ENCODE measurements at regions not wholly inside any gene's neighbourhood (a gene's known extent, or its start where the extent isn't known, plus 50 kb on each side); places are given as distances from the start of the nearest gene placed in this dataset.

- H3K4me1 ChIP-seq, result peaks cover 0 to 29% (median 3%) of the 10 kb centered on the region in 9 donors
- no peaks in the 10 kb centered on the region for H3K36me3 ChIP-seq
- ATAC-seq (peak in 3 of 8 donors; percentile 29 to 45 (median 38)), DNase-seq (no peak)
- peak overlapping the region in 3 of 10 donors; percentile 2 to 20 (median 17) for H3K27ac ChIP-seq
- 21 to 26% methylated on average over 2 of the region's 2 CpGs for WGBS, 2 donors
- peaks cover 0 to 8% (median 0%) of the 10 kb centered on the region in 11 donors for H3K9me3 ChIP-seq
- H3K27me3 ChIP-seq, result no peaks in the 10 kb centered on the region
- H3K4me3 ChIP-seq, result no peak overlapping the region
- intact Hi-C loops (cut with DNase I), result loop anchor here in 1 of 10 donors (2.0 to 10.0 kb wide), 2 partner anchors 22 to 276 kb away; no protein-coding TSS in a partner anchor
- TF ChIP-seq CTCF (IDR thresholded peaks at IDR 0.05), result no peak
Observed at GRCh38 chr4:178028481-178028880, 586.2 kb upstream of the AGA start.

- Histone ChIP-seq H3K4me3 (no peak overlapping the region), H3K27ac (no peak overlapping the region), H3K9me3 (peaks cover 0 to 11% (median 0%) of the 10 kb centered on the region in 11 donors), H3K27me3 (no peaks in the 10 kb centered on the region), H3K4me1 (no peaks in the 10 kb centered on the region), H3K36me3 (no peaks in the 10 kb centered on the region)
- no peak for TF ChIP-seq CTCF (IDR thresholded peaks at IDR 0.05)
- intact Hi-C loops (cut with DNase I), result no loop called here
- 73 to 80% methylated on average over 15 of the region's 15 CpGs for WGBS, 2 donors
- no peak for DNase-seq
- ATAC-seq, result no peak
Observed at GRCh38 chr4:178037459-178038214, 595.4 kb upstream of the AGA start.

GRCh38 chr4:178056996-178057395 is 614.8 kb upstream of the AGA start:
- WGBS, 2 donors, result 73 to 76% methylated on average over 1 of the region's 1 CpG
- no peak for ATAC-seq
- no peak for TF ChIP-seq CTCF (IDR thresholded peaks at IDR 0.05)
- H3K27ac ChIP-seq, result no peak overlapping the region
- no peak for DNase-seq
- no peaks in the 10 kb centered on the region for H3K27me3 ChIP-seq
- intact Hi-C loops (cut with DNase I), result no loop called here
- no peak overlapping the region for H3K4me3 ChIP-seq
- no peaks in the 10 kb centered on the region for H3K36me3 ChIP-seq
- H3K4me1 ChIP-seq, result no peaks in the 10 kb centered on the region
- peaks cover 0 to 9% (median 0%) of the 10 kb centered on the region in 11 donors for H3K9me3 ChIP-seq

GRCh38 chr4:178063568-178063967 is 621.3 kb upstream of the AGA start:
- H3K9me3 ChIP-seq, result no peaks in the 10 kb centered on the region
- H3K36me3 ChIP-seq, result no peaks in the 10 kb centered on the region
- DNase-seq (no peak), ATAC-seq (no peak)
- no peak for TF ChIP-seq CTCF (IDR thresholded peaks at IDR 0.05)
- 7 to 13% methylated on average over 1 of the region's 1 CpG for WGBS, 2 donors
- intact Hi-C loops (cut with DNase I), result no loop called here
- no peaks in the 10 kb centered on the region for H3K4me1 ChIP-seq
- H3K27me3 ChIP-seq, result no peaks in the 10 kb centered on the region
- no peak overlapping the region for H3K4me3 ChIP-seq
- no peak overlapping the region for H3K27ac ChIP-seq
